Stimulated activated naive B cell treated with anti-CD40 and anti-IgM and Interleukin-4, amounts not matched to agents 10 μg/mL and 1 μg/mL and 100 μg/mL, for 72 hours (primary cell): ENCODE measurements at regions not wholly inside any gene's neighbourhood (a gene's known extent, or its start where the extent isn't known, plus 50 kb on each side); places are given as distances from the start of the nearest gene placed in this dataset.

ENCODE experiments used
- ATAC-seq, 2 donors: fragments of 150-1000 bp; cut with Tn5 transposase; replicated peaks; 2 replicates each; pipeline ENCODE4 v1.10.0; 2021; ENCODE audit warnings: moderate library complexity in 1 of 2
- DNase-seq: peaks from one replicate; pipeline ENCODE4 v3.0.0; 2021
- H3K27ac Mint-ChIP-seq: one replicate; pipeline ENCODE4 v1.8.0; 2022; ENCODE audit warnings: mild to moderate bottlenecking, mixed read lengths
- H3K27me3 Mint-ChIP-seq, 2 donors: one replicate each; pipeline ENCODE4 v1.8.0; 2022; ENCODE audit warnings: mixed read lengths in 2 of 2
- H3K36me3 Mint-ChIP-seq, 2 donors: one replicate each; pipeline ENCODE4 v1.8.0; 2022; ENCODE audit warnings: mixed read lengths in 2 of 2, mild to moderate bottlenecking in 1 of 2
- H3K4me1 Mint-ChIP-seq, 2 donors: one replicate each; pipeline ENCODE4 v1.8.0; 2022; ENCODE audit warnings: mixed read lengths in 2 of 2, mild to moderate bottlenecking in 1 of 2
- H3K4me3 Mint-ChIP-seq, 2 donors: one replicate each; pipeline ENCODE4 v1.8.0; 2022; ENCODE audit warnings: mild to moderate bottlenecking in 2 of 2, mixed read lengths in 2 of 2, moderate library complexity in 1 of 2
- H3K9me3 Mint-ChIP-seq, 2 donors: one replicate each; pipeline ENCODE4 v1.8.0; 2022; ENCODE audit warnings: mixed read lengths in 2 of 2, mild to moderate bottlenecking in 1 of 2

DNA sequence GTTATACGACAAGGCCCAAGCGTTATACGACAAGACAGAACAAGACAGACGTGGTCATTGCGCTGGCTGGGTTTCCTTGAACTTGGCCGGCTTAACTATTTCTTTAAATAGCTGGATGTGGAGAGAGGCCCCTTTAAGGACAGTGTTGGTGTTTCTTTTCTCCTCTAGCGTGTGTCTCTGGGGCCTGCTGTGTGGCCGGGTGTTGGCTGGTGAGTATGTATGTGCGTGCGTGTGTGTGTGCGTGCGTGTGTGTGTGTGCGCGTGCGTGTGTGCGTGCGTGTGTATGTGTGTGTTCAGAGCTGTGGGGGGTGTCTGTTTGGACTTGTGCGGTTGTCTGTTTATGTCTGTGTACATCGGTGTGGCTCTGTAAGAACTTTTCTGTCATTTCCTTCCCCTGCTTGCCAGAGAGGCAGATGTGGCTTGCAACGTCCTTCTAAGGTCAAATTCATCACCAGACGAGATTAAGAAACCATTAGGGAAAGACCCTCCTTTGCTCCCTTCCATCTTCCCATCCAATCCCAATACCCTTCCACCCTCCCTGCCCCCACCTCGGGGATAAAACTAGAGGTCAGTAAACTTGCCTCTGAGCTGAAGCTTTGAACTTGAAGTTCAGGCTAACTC lies 78.6 kb upstream of the TBX3 start:
- Mint-ChIP-seq H3K4me1 (no peaks in the 10 kb centered on the region), H3K9me3 (peaks cover 0 to 4% of the 10 kb centered on the region in 2 donors), H3K4me3 (no peak overlapping the region), H3K36me3 (no peaks in the 10 kb centered on the region), H3K27ac (no peak overlapping the region), H3K27me3 (no peaks in the 10 kb centered on the region)
- DNase-seq (no peak), ATAC-seq (no peak)

DNA sequence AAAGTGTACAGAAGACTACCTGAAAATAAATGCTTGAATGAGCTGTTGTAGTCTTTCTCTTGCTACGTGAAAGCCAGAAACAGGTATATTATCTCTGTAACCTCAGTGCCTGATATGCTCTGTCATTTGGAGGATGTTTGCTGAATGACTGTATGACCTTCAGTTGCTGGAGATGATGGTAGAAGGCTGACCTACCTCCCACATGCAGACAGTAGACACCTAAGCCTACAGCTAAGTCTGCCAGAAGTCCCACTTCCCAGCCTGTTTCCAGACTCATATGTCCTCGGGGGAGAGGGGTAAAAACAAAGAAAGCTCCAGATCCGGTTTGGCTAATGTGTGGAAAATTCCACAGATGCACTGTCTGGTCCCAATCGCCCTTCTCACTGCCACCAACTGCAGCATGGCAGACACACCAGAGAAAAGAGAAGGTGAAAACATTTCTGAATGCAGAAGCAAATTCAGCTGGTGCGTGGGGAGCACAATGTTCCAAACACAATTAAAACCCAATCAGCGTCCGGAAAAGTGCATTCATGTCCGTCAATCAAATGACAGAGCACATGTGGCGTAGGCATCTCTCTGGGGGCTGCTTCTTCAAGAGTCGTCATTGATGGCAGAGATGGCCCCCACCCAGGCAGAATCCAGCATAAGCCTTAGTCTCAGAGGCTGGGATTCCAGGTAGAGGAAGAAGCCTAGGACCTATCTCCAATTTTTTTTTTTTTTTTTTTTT lies 76.3 kb upstream of the TBX3 start:
- H3K9me3 Mint-ChIP-seq: peaks cover 0 to 1% of the 10 kb centered on the region in 2 donors
- no peak for ATAC-seq
- H3K4me1 Mint-ChIP-seq: no peaks in the 10 kb centered on the region
- H3K27ac Mint-ChIP-seq: no peak overlapping the region
- H3K36me3 Mint-ChIP-seq: no peaks in the 10 kb centered on the region
- peaks cover 0 to 10% of the 10 kb centered on the region in 2 donors for H3K27me3 Mint-ChIP-seq
- no peak for DNase-seq
- no peak overlapping the region for H3K4me3 Mint-ChIP-seq

DNA sequence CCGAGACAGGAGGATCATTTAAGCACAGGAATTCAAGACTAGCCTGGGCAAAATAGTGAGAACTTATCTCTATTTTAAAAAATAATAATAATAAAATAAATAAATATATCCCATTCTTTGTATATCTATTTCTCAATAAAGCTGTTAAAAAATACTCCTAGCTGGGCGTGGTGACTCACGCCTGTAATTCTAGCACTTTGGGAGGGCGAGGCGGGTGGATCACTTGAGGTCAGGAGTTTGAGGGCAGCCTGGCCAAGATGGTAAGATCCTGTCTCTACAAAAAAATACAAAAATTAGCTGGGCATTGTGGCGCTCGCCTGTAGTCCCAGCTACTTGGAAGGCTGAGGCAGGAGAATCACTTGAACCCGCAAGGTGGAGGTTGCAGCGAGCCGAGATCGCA lies 75.7 kb upstream of the TBX3 start:
- H3K27me3 Mint-ChIP-seq: peaks cover 0 to 10% of the 10 kb centered on the region in 2 donors
- ATAC-seq (no peak), DNase-seq (no peak)
- H3K4me1 Mint-ChIP-seq: no peaks in the 10 kb centered on the region
- no peak overlapping the region for H3K4me3 Mint-ChIP-seq
- H3K9me3 Mint-ChIP-seq: peaks cover 0 to 1% of the 10 kb centered on the region in 2 donors
- no peak overlapping the region for H3K27ac Mint-ChIP-seq
- H3K36me3 Mint-ChIP-seq: no peaks in the 10 kb centered on the region

DNA sequence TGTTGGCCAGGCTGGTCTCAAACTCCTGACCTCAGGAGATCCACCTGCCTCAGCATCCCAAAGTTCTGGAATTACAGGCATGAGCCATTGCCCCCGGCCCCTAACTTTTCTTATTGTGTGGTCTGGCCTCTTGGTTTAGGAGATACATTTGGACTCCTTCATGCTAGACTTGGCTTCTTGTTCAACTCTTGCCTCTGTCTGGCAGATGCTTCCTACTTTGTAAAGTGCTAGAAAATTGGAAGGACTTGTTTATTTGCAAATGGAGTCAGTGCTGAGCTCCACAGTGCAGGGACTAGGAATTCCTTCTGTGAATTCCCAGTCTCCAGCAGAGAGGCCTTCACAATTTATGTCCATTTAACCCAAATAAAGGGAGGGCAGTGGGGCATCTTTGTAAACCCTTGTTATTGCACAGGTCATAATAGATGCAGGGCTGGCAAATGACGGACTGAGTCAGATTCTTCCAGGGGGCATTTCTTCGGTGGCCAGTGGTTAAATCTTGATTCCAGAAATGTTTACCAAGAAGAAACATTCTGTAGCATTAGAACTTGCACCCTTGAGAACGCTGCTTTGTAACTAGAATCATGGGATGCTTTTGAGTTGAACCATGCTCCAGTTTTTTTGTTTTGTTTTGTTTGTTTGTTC lies 73.8 kb upstream of the TBX3 start:
- DNase-seq (no peak), ATAC-seq (no peak)
- no peaks in the 10 kb centered on the region for H3K36me3 Mint-ChIP-seq
- H3K27ac Mint-ChIP-seq: no peak overlapping the region
- H3K27me3 Mint-ChIP-seq: peaks cover 0 to 10% of the 10 kb centered on the region in 2 donors
- H3K9me3 Mint-ChIP-seq: peaks cover 0 to 1% of the 10 kb centered on the region in 2 donors
- no peak overlapping the region for H3K4me3 Mint-ChIP-seq
- H3K4me1 Mint-ChIP-seq: no peaks in the 10 kb centered on the region

DNA sequence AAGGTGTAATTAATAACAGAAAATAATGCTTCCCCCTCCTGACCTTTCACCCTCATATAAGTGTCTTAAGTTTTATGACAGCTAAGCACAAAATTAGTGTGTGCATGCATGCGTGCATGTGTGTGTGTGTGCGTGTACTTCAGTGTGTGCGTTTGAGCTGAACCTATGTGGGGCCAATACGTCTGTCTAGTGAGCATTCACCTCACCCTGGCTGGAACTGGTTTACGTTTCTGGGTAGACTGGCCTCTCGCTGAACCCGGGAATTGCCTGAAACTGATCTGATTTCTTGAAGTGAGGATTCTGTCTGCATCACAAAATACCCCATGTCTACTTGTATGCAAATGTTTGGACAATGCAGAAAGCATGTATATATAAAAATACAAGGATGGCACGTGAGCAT lies 68.2 kb upstream of the TBX3 start:
- no peak for ATAC-seq
- Mint-ChIP-seq H3K27ac (no peak overlapping the region), H3K27me3 (peaks cover 0 to 14% of the 10 kb centered on the region in 2 donors)

DNA sequence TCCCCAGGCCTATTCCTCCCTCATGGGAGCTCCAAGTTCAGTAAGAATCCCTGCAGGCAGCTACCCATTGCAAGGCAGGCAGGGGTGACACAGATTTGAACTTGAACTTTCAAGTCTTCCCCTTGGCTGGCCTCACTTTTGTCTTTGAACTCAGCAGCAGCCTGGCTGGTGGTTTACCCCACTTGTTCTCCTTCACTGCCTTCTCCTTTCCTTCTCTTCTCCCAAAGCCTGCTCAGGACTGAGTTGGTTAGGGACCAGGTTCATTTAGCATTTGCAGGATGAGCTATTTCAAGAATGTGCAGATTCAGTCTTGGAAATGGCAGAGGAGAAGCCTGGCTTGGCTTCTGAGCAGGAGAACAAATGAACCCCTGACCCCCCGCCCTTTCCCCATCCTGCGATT lies 67.7 kb upstream of the TBX3 start:
- no peak overlapping the region for H3K4me3 Mint-ChIP-seq
- DNase-seq (no peak), ATAC-seq (no peak)
- no peaks in the 10 kb centered on the region for H3K9me3 Mint-ChIP-seq
- no peak overlapping the region for H3K27ac Mint-ChIP-seq
- no peaks in the 10 kb centered on the region for H3K4me1 Mint-ChIP-seq
- H3K27me3 Mint-ChIP-seq: peaks cover 0 to 12% of the 10 kb centered on the region in 2 donors
- H3K36me3 Mint-ChIP-seq: no peaks in the 10 kb centered on the region

More for the DNA sequence above, 68.2 kb upstream of the TBX3 start:
- Mint-ChIP-seq H3K9me3 (no peaks in the 10 kb centered on the region), H3K4me3 (no peak overlapping the region), H3K4me1 (no peaks in the 10 kb centered on the region), H3K36me3 (no peaks in the 10 kb centered on the region)
- no peak for DNase-seq

DNA sequence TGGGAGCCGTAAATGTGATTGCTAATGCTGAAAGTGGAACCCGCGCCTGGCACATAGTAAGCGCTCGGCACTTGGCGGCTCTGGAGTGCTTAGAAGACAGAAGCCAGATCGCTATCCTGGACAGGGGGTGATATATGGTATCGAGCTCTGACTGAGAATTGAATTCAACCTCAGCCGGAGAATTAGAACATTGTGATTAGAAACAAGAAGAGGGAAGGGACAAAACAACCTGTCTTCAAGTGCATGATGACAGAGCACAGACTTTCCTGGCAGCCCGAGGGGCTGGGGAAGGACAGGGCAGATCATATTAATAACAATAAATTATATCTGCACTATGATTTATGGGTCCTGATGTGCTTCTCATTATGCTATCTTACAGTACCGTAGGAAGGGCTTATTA lies 66.9 kb upstream of the TBX3 start:
- DNase-seq: no peak
- no peaks in the 10 kb centered on the region for H3K9me3 Mint-ChIP-seq
- H3K36me3 Mint-ChIP-seq: no peaks in the 10 kb centered on the region
- no peak overlapping the region for H3K27ac Mint-ChIP-seq
- H3K4me3 Mint-ChIP-seq: no peak overlapping the region
- H3K27me3 Mint-ChIP-seq: peaks cover 4 to 5% of the 10 kb centered on the region in 2 donors
- ATAC-seq: no peak
- no peaks in the 10 kb centered on the region for H3K4me1 Mint-ChIP-seq

DNA sequence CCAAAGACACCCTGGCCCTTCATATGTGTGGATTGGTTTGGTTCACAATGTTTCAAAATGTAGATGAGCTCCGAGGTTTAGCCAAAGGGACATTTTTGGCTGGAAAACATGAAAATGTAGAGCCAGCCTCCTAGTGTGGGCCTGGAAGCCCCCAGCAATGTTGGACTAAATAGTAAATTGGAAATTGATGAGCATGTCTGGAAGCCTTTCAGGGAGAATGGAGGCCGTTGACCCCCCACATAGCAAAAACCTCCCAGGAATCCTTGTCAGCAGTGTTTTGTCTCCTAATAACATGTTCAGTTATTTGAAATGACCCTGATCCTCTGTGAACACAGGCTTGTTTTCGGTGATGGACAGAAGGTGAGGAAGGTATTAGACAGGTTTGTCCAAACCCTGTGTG lies 65.1 kb upstream of the TBX3 start:
- no peaks in the 10 kb centered on the region for H3K36me3 Mint-ChIP-seq
- H3K4me1 Mint-ChIP-seq: no peaks in the 10 kb centered on the region
- H3K27me3 Mint-ChIP-seq: peaks cover 4 to 5% of the 10 kb centered on the region in 2 donors
- no peak overlapping the region for H3K4me3 Mint-ChIP-seq
- no peak overlapping the region for H3K27ac Mint-ChIP-seq
- H3K9me3 Mint-ChIP-seq: no peaks in the 10 kb centered on the region
- no peak for DNase-seq
- ATAC-seq: no peak

DNA sequence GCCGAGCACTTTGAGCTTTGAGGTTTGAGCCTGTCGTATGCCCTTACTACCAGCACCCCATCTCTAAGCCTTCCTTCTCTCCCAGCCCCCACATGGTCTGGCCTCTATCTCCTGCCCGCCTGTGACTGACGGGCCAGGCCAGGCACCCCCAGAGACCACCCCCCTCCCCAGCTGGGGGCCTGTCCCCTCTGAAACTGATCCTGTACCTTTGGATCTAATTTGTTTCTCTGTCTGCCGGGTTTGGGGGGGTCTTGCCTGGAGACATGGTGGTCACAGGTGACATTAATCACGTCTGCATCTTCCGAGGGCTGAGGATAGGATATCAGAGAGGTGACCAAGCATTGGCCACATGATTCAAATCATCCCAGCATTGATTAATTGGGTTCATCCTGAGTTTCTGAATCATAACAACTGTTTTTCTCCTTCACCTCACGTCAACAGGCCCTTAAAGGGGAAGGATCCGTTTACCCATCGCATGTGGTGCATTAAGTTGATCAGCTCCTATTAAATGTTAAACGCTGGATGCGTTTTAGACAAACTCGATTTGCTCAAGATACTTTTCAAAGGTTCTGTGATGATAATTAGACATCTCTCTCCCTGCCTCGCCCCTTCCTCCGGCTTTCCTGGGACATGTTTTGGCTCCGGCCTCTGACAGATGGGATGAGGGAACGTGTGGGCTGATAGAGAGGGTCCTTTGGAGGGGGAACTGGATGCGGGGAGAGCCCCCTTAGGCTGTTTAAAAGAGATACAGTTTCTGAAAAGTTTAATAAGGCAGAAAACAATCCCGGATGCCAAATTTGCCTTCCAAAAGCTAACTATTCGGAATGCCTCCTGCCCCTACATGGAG lies 63.3 kb upstream of the TBX3 start:
- DNase-seq (no peak), ATAC-seq (no peak)
- Mint-ChIP-seq H3K36me3 (no peaks in the 10 kb centered on the region), H3K27ac (no peak overlapping the region), H3K9me3 (no peaks in the 10 kb centered on the region), H3K4me1 (no peaks in the 10 kb centered on the region), H3K4me3 (no peak overlapping the region), H3K27me3 (peaks cover 7 to 9% of the 10 kb centered on the region in 2 donors)

DNA sequence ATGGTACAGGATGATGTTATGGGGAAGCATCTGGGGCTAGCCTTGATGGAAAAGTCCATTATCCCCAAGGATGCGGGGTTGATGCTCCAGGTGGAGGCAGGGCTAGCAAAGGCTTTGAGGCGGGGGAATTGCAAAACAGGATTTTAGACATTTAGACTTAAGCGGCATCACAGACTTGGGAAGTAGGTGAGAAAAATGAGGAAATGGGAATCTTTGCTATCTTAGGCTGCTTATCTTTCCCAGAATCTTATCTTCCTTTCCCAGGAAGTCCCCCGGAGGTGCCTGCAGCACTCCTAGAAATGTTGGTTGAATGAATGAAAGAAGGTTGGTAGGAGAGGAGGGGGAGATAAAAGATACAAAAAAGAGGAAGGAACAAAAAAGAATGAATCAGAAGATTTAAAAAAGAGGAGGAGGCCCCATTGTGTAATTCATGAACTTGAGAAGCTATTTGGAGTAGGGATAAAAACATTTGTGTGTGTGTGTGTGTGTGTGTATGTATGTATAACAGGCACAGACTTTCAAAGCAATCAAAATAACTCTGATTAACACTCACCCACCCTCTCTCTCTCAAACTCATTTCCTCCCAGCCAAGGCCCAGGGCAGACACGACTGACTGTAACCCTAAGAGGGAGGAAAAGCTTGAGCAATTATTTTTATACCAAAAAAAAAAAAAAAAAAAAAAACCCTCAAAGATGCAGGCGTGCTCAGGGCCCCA lies 62.5 kb upstream of the TBX3 start:
- no peak overlapping the region for H3K4me3 Mint-ChIP-seq
- peaks cover 7 to 11% of the 10 kb centered on the region in 2 donors for H3K27me3 Mint-ChIP-seq
- no peaks in the 10 kb centered on the region for H3K9me3 Mint-ChIP-seq
- no peak for ATAC-seq
- no peak overlapping the region for H3K27ac Mint-ChIP-seq
- DNase-seq: no peak
- H3K36me3 Mint-ChIP-seq: no peaks in the 10 kb centered on the region
- H3K4me1 Mint-ChIP-seq: no peaks in the 10 kb centered on the region

DNA sequence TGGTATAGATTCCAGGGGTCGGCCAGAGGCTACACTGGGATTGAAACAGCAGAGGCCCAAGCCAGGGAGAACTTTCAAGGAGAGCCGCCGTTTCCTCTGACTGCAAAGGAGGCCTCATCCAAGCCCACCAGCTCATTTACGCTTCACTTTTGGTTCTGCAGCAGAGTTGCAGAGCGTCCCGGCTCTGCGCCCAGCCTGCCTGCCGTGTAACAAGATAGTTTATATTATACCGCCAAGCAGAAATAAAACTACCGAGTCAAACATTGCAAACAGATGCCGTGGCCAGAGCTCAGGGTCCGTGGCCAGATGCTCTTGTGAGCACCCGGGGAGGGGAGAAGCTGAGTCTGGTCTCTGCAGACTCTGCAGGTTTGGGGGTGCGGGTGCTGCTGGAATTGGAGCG lies 60.7 kb upstream of the TBX3 start:
- ATAC-seq (no peak), DNase-seq (no peak)
- H3K27ac Mint-ChIP-seq: no peak overlapping the region
- no peak overlapping the region for H3K4me3 Mint-ChIP-seq
- H3K36me3 Mint-ChIP-seq: no peaks in the 10 kb centered on the region
- H3K27me3 Mint-ChIP-seq: peaks cover 4 to 11% of the 10 kb centered on the region in 2 donors
- H3K9me3 Mint-ChIP-seq: no peaks in the 10 kb centered on the region
- no peaks in the 10 kb centered on the region for H3K4me1 Mint-ChIP-seq

DNA sequence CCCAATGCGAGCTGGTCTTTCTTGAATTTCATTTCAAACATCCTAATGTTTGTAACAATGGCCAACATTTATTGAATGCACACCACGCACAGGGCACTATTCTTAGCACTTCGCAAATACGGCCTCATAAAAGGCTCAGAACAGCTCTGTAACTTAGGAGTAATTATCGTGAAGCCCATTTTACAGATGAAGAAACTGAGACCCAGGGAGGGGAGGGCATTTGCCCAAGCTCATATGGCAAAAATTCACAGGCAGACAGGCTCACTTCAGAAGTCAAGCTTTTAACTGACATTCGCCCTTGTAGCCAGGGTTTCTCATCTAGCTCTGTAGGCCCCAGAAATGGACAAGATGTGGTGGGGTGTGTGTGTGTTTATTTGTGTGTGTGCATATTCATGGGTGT lies 60.3 kb upstream of the TBX3 start:
- DNase-seq (no peak), ATAC-seq (no peak)
- H3K4me1 Mint-ChIP-seq: no peaks in the 10 kb centered on the region
- no peaks in the 10 kb centered on the region for H3K9me3 Mint-ChIP-seq
- H3K27me3 Mint-ChIP-seq: peaks cover 4 to 11% of the 10 kb centered on the region in 2 donors
- H3K27ac Mint-ChIP-seq: no peak overlapping the region
- H3K36me3 Mint-ChIP-seq: no peaks in the 10 kb centered on the region
- no peak overlapping the region for H3K4me3 Mint-ChIP-seq

DNA sequence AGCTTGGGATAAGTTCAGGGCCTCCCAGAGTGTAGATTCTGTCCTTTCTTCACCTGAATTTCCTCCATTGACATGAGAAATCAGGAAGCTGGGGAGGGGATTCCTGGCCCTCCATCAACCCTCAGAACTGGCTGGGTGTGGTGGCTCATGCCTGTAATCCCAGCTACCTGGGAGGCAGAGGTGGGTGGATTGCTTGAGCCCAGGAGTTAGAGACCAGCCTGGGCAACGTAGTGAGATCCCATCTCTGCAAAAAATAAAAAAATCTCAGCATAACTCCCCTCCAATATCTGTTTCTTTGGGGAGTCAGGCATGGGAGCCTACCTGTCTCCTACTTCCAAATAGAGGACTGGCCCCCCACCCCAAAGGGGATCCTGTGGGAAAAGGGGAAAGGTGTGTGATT lies 59.8 kb upstream of the TBX3 start:
- DNase-seq: no peak
- H3K27ac Mint-ChIP-seq: no peak overlapping the region
- no peak for ATAC-seq
- H3K9me3 Mint-ChIP-seq: no peaks in the 10 kb centered on the region
- peaks cover 6 to 13% of the 10 kb centered on the region in 2 donors for H3K27me3 Mint-ChIP-seq
- no peak overlapping the region for H3K4me3 Mint-ChIP-seq
- no peaks in the 10 kb centered on the region for H3K4me1 Mint-ChIP-seq
- H3K36me3 Mint-ChIP-seq: no peaks in the 10 kb centered on the region

DNA sequence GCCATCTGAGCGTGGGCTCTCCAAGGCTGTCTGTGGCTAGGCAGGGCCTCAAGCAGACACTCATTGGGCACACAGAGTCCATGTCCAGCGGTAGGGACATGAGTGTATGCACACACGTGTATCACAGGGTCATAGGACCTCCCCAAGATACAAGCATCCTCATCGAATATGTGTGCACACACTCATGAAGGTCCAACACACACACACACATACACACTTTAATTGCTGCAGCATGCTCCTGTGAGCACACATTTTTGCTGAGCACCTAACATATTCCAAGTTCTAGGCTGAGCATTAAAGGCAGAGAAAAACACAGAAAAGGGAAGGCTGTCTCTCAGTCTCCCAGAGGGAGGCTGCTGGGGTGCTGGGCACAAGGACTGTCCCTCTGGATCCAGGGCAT lies 59.3 kb upstream of the TBX3 start:
- Mint-ChIP-seq H3K4me3 (no peak overlapping the region), H3K9me3 (no peaks in the 10 kb centered on the region), H3K27ac (no peak overlapping the region), H3K4me1 (no peaks in the 10 kb centered on the region), H3K27me3 (peaks cover 10 to 16% of the 10 kb centered on the region in 2 donors), H3K36me3 (no peaks in the 10 kb centered on the region)
- no peak for ATAC-seq
- DNase-seq: no peak
